SK-N-SH (cell line): ENCODE measurements at regions not wholly inside any gene's neighbourhood (a gene's known extent, or its start where the extent isn't known, plus 50 kb on each side); places are given as distances from the start of the nearest gene placed in this dataset.

Experiments
- CTCF ChIA-PET: fragments of 300-600, 350-600 bp; formaldehyde crosslinking; extraction: SDS; loops from one replicate; lab custom pipeline; 2021; lab: Yijun Ruan, JAX
- POLR2A ChIA-PET: fragments of 350-600 bp; sonication (Branson Sonifier 250); formaldehyde crosslinking; extraction: SDS; loops from one replicate; lab custom pipeline; 2020; ENCODE audit warnings: antibody characterized with exemption, inconsistent platforms; lab: Yijun Ruan, JAX
- DNase-seq: peaks from one replicate; pipeline ENCODE4 v3.0.0; 2012
- H2AFZ ChIP-seq: fragments of 200-600 bp; sonication (generic); 2 replicates; pipeline ENCODE4 v1.8.1; 2016; ENCODE audit warnings: antibody characterized with exemption, mild to moderate bottlenecking, low read depth
- H3F3A ChIP-seq: fragments of 200-600 bp; sonication (generic); replicated peaks from 2 replicates; pipeline ENCODE3; 2016; ENCODE audit warnings: antibody characterized with exemption, mild to moderate bottlenecking; ENCODE audit not compliant: insufficient read depth
- H3K27ac ChIP-seq, 2 experiments: fragments of 200-500 bp in 1 of 2; fragments of 200-600 bp in 1 of 2; sonication (Bioruptor generic) in 1 of 2; sonication (generic), shearing (Covaris generic) in 1 of 2; 2 replicates each; pipeline versions ENCODE4 v1.5.1 to v1.6.1; 2014 to 2016; ENCODE audit warnings: low read depth in 2 of 2, inconsistent platforms in 1 of 2, low read length in 1 of 2, mild to moderate bottlenecking in 1 of 2, mixed read lengths in 1 of 2
- H3K27me3 ChIP-seq: fragments of 200-600 bp; sonication (generic), shearing (Covaris generic); 2 replicates; pipeline ENCODE4 v1.6.1; 2016; ENCODE audit warnings: mixed run types; ENCODE audit not compliant: insufficient read depth
- H3K36me3 ChIP-seq, 2 experiments: fragments of 200-500 bp in 1 of 2; fragments of 200-600 bp in 1 of 2; sonication (Bioruptor generic) in 1 of 2; sonication (generic) in 1 of 2; replicated peaks in 1 of 2; 2 replicates each; pipeline versions ENCODE3 to v1.5.1; 2014 to 2016; ENCODE audit warnings: low read length in 1 of 2, mild to moderate bottlenecking in 1 of 2; ENCODE audit not compliant: insufficient read depth in 2 of 2, control insufficient read depth in 1 of 2
- H3K4me1 ChIP-seq, 2 experiments: fragments of 200-500 bp in 1 of 2; fragments of 200-600 bp in 1 of 2; sonication (Bioruptor generic) in 1 of 2; sonication (generic), shearing (Covaris generic) in 1 of 2; 2 replicates each; pipeline versions ENCODE4 v1.5.1 to v1.6.1; 2014 to 2016; ENCODE audit warnings: low read depth in 1 of 2, low read length in 1 of 2, mixed run types in 1 of 2; ENCODE audit not compliant: insufficient read depth in 2 of 2, control insufficient read depth in 1 of 2
- H3K4me2 ChIP-seq: fragments of 200-600 bp; sonication (generic), shearing (Covaris generic); 2 replicates; pipeline ENCODE4 v1.6.1; 2017; ENCODE audit warnings: mixed run types
- H3K4me3 ChIP-seq, 2 experiments: fragments of 200-500 bp in 1 of 2; fragments of 200-600 bp in 1 of 2; sonication (Bioruptor generic) in 1 of 2; sonication (generic), shearing (Covaris generic) in 1 of 2; 2 replicates each; pipeline versions ENCODE4 v1.5.1 to v1.8.1; 2014 to 2016; ENCODE audit warnings: low read depth in 2 of 2, inconsistent platforms in 1 of 2, low read length in 1 of 2, mild to moderate bottlenecking in 1 of 2, mixed read lengths in 1 of 2, moderate library complexity in 1 of 2
- H3K79me2 ChIP-seq: fragments of 200-600 bp; sonication (generic); 2 replicates; pipeline ENCODE4 v1.8.1; 2017; ENCODE audit warnings: mild to moderate bottlenecking; ENCODE audit not compliant: insufficient read depth
- H3K9ac ChIP-seq: fragments of 200-600 bp; sonication (generic); 2 replicates; pipeline ENCODE4 v1.6.1; 2017; ENCODE audit warnings: mixed run types
- H3K9me2 ChIP-seq: fragments of 200-600 bp; sonication (generic); 2 replicates; pipeline ENCODE4 v1.6.1; 2017; ENCODE audit warnings: mixed run types
- H3K9me3 ChIP-seq: fragments of 200-600 bp; sonication (generic); 2 replicates; pipeline ENCODE4 v1.6.1; 2017; ENCODE audit warnings: mixed run types, mild to moderate bottlenecking, moderate library complexity
- H4K20me1 ChIP-seq: fragments of 200-600 bp; sonication (generic); 2 replicates; pipeline ENCODE4 v1.6.1; 2017; ENCODE audit warnings: mild to moderate bottlenecking, mixed run types; ENCODE audit not compliant: insufficient read depth
- CHD2 ChIP-seq: fragments of 150-350 bp; IDR thresholded peaks from 2 replicates; pipeline ENCODE4 v1.6.1; 2018; ENCODE audit warnings: low read length; ENCODE audit not compliant: partially characterized antibody
- ELF1 ChIP-seq: IDR thresholded peaks from 2 replicates; pipeline ENCODE4 v1.4.0; 2012
- EP300 ChIP-seq, 2 experiments: IDR thresholded peaks; 2 replicates each; pipeline versions ENCODE4 v1.4.0 to v1.6.1; 2012; ENCODE audit warnings: borderline replicate concordance in 1 of 2, low read depth in 1 of 2, low read length in 1 of 2
- EZH2phosphoT487 ChIP-seq: fragments of 200-600 bp; sonication (generic); IDR thresholded peaks from 2 replicates; pipeline ENCODE4 v1.6.1; 2017; ENCODE audit warnings: low read depth, mixed run types, mild to moderate bottlenecking, antibody characterized with exemption, moderate library complexity, borderline replicate concordance
- FOXJ3 ChIP-seq: sonication (generic); formaldehyde crosslinking; IDR thresholded peaks from 2 replicates; pipeline ENCODE4 v1.5.1; 2020; ENCODE audit warnings: mild to moderate bottlenecking, missing genetic modification reagents
- FOXM1 ChIP-seq: IDR thresholded peaks from 2 replicates; pipeline ENCODE4 v1.4.0; 2012; ENCODE audit warnings: low read depth, mild to moderate bottlenecking
- GABPA ChIP-seq: IDR thresholded peaks from 2 replicates; pipeline ENCODE4 v1.4.0; 2012; ENCODE audit warnings: low read depth, mild to moderate bottlenecking
- GATA2 ChIP-seq: sonication (generic); formaldehyde crosslinking; IDR thresholded peaks from 2 replicates; pipeline ENCODE4 v1.5.0; 2020; ENCODE audit warnings: mild to moderate bottlenecking, missing genetic modification reagents
- IRF3 ChIP-seq: fragments of 150-350 bp; IDR thresholded peaks from 2 replicates; pipeline ENCODE4 v1.6.1; 2016; ENCODE audit warnings: mild to moderate bottlenecking, low read depth, low read length
- MAX ChIP-seq: IDR thresholded peaks from 2 replicates; pipeline ENCODE4 v1.4.0; 2012; ENCODE audit warnings: low read depth
- MXI1 ChIP-seq: IDR thresholded peaks from 2 replicates; pipeline ENCODE4 v1.6.1; 2012; ENCODE audit warnings: mild to moderate bottlenecking, low read depth, low read length, improper control_type of control experiment
- NFIC ChIP-seq: IDR thresholded peaks from 2 replicates; pipeline ENCODE4 v1.4.0; 2012; ENCODE audit warnings: borderline replicate concordance
- NRF1 ChIP-seq: IDR thresholded peaks from 2 replicates; pipeline ENCODE4 v1.6.1; 2012; ENCODE audit warnings: low read depth, mild to moderate bottlenecking, low read length
- POLR2AphosphoS5 ChIP-seq: IDR thresholded peaks from 2 replicates; pipeline ENCODE4 v1.6.1; 2012; ENCODE audit warnings: low read depth, low read length
- RAD21 ChIP-seq: IDR thresholded peaks from 2 replicates; pipeline ENCODE4 v1.6.1; 2012; ENCODE audit warnings: mild to moderate bottlenecking, low read length
- REST ChIP-seq: IDR thresholded peaks from 2 replicates; pipeline ENCODE4 v1.6.1; 2012; ENCODE audit warnings: mild to moderate bottlenecking, low read depth, low read length, moderate library complexity
- SIN3A ChIP-seq: IDR thresholded peaks from 2 replicates; pipeline ENCODE4 v1.6.1; 2012; ENCODE audit warnings: low read depth, mild to moderate bottlenecking, low read length, moderate library complexity, borderline replicate concordance
- TEAD4 ChIP-seq: IDR thresholded peaks from 2 replicates; pipeline ENCODE4 v1.4.0; 2012; ENCODE audit warnings: mild to moderate bottlenecking, borderline replicate concordance; ENCODE audit not compliant: insufficient read depth
- USF1 ChIP-seq: IDR thresholded peaks from 2 replicates; pipeline ENCODE4 v1.4.0; 2012; ENCODE audit warnings: low read depth, borderline replicate concordance
- ZBTB33 ChIP-seq: IDR thresholded peaks from 2 replicates; pipeline ENCODE4 v1.4.0; 2012; ENCODE audit warnings: low read depth, borderline replicate concordance
- WGBS: methylation state at CpG from one replicate; pipeline ENCODE4 v1.1.6; 2017; ENCODE audit warnings: low lambda C conversion rate; 5-methylcytosine and 5-hydroxymethylcytosine counted together

GRCh38 chr13:24006520-24007248 is 109.4 kb upstream of the C1QTNF9B start:
- H3K4me3 ChIP-seq = no peak overlapping the region
- ChIA-PET CTCF (interaction anchor here (1.1 to 3.3 kb wide), 4 partner anchors 13 to 46 kb away, joined by 3 to 18 read pairs (median 10); no protein-coding TSS in a partner anchor), POLR2A (no interaction called here)
- H3K4me1 ChIP-seq = peaks cover 0 to 20% of the 10 kb centered on the region in 2 experiments; a peak in 2 of 4 replicates
- H3F3A ChIP-seq = no peaks in the 10 kb centered on the region
- H3K9me3 ChIP-seq = no peaks in the 10 kb centered on the region
- H3K27me3 ChIP-seq = no peaks in the 10 kb centered on the region
- H3K4me2 ChIP-seq = no peak overlapping the region
- TF ChIP-seq ELF1 (no peak), EZH2phosphoT487 (no peak), REST (no peak), RAD21 (no peak), ZBTB33 (no peak), EP300 (IDR thresholded peaks at IDR 0.05; ENCODE audit: borderline replicate concordance in 1 of 2, low read depth in 1 of 2, low read length in 1 of 2) (no peak), GATA2 (no peak), TEAD4 (no peak), MAX (no peak), CHD2 (no peak), MXI1 (no peak), FOXM1 (no peak), SIN3A (no peak), NRF1 (no peak), FOXJ3 (no peak), NFIC (no peak), IRF3 (no peak), USF1 (no peak), GABPA (no peak), POLR2AphosphoS5 (no peak)
- TF ChIP-seq, all 33 proteins: peak for 0
- no peaks in the 10 kb centered on the region for H4K20me1 ChIP-seq
- WGBS = 91% methylated on average over 8 of the region's 17 CpGs
- DNase-seq = no peak
- no peak overlapping the region for H3K27ac ChIP-seq
- no peak overlapping the region for H2AFZ ChIP-seq
- no peaks in the 10 kb centered on the region for H3K9me2 ChIP-seq
- no peaks in the 10 kb centered on the region for H3K79me2 ChIP-seq
- no peak overlapping the region for H3K9ac ChIP-seq
- H3K36me3 ChIP-seq = no peaks in the 10 kb centered on the region
